Testis (tissue), 2 donors: ENCODE measurements at regions not wholly inside any gene's neighbourhood (a gene's known extent, or its start where the extent isn't known, plus 50 kb on each side); places are given as distances from the start of the nearest gene placed in this dataset.

Experiments
- CTCF ChIP-seq, 3 experiments: fragments of 450-650 bp in 2 of 3; fragments of 200-600 bp in 1 of 3; sonication (generic) in 1 of 3; IDR thresholded peaks; one replicate each; pipeline ENCODE4 v1.5.1; 2016 to 2019; ENCODE audit warnings: antibody characterized with exemption in 3 of 3, mild to moderate bottlenecking in 2 of 3, moderate library complexity in 1 of 3
- POLR2A ChIP-seq: fragments of 450-650 bp; IDR thresholded peaks from one replicate; pipeline ENCODE4 v1.6.1; 2017; ENCODE audit warnings: antibody characterized with exemption, mild to moderate bottlenecking, moderate library complexity

- TF ChIP-seq CTCF (IDR thresholded peaks at IDR 0.05) (no peak), POLR2A (no peak)
Measured at GRCh38 chr20:48057251-48057650, 272.0 kb upstream of the SULF2 start.
